Karpas-422 (cell line): ENCODE measurements at regions not wholly inside any gene's neighbourhood (a gene's known extent, or its start where the extent isn't known, plus 50 kb on each side); places are given as distances from the start of the nearest gene placed in this dataset.

ENCODE experiments used
- DNase-seq: peaks from one replicate; pipeline ENCODE4 v3.0.0-alpha.2; 2015
- H2AFZ ChIP-seq: fragments of 200-600 bp; sonication (generic); 2 replicates; pipeline ENCODE4 v1.6.1; 2014; ENCODE audit warnings: antibody characterized with exemption, low read length, mixed read lengths
- H3K27ac ChIP-seq: fragments of 200-600 bp; sonication (generic); 2 replicates; pipeline ENCODE4 v1.5.1; 2014; ENCODE audit warnings: mild to moderate bottlenecking, low read length, moderate library complexity
- H3K27me3 ChIP-seq: fragments of 200-600 bp; sonication (generic); 2 replicates; pipeline ENCODE4 v1.6.1; 2014; ENCODE audit warnings: low read length, mixed read lengths
- H3K36me3 ChIP-seq: fragments of 200-600 bp; sonication (generic); 2 replicates; pipeline ENCODE4 v1.6.1; 2014; ENCODE audit warnings: low read length, mixed read lengths; ENCODE audit not compliant: insufficient read depth
- H3K4me1 ChIP-seq: fragments of 200-600 bp; sonication (generic); 2 replicates; pipeline ENCODE4 v1.6.1; 2014; ENCODE audit warnings: mild to moderate bottlenecking, low read length, mixed read lengths
- H3K4me2 ChIP-seq: fragments of 200-600 bp; sonication (generic); 2 replicates; pipeline ENCODE4 v1.6.1; 2014; ENCODE audit warnings: low read length, low read depth, mild to moderate bottlenecking; ENCODE audit not compliant: poor library complexity, severe bottlenecking
- H3K4me3 ChIP-seq: fragments of 200-600 bp; sonication (generic); 2 replicates; pipeline ENCODE4 v1.5.1; 2014; ENCODE audit warnings: mild to moderate bottlenecking, antibody characterized with exemption, low read length, mixed read lengths
- H3K79me2 ChIP-seq: fragments of 200-600 bp; sonication (generic); 2 replicates; pipeline ENCODE4 v1.6.1; 2014; ENCODE audit warnings: mild to moderate bottlenecking, low read length, mixed read lengths
- H3K9ac ChIP-seq: fragments of 200-600 bp; sonication (generic); 2 replicates; pipeline ENCODE4 v1.6.0; 2014; ENCODE audit warnings: low read length
- H3K9me2 ChIP-seq: fragments of 200-600 bp; sonication (generic), shearing (Covaris generic); replicated peaks from 2 replicates; pipeline ENCODE4 v1.6.0; 2014; ENCODE audit warnings: mild to moderate bottlenecking, low read length, moderate library complexity; ENCODE audit not compliant: insufficient read depth
- H3K9me3 ChIP-seq: fragments of 300-700, 200-600 bp; sonication (generic); 2 replicates; pipeline ENCODE4 v1.6.1; 2014; ENCODE audit warnings: low read length, mixed read lengths
- H4K20me1 ChIP-seq: fragments of 200-600 bp; sonication (generic); 2 replicates; pipeline ENCODE4 v1.6.1; 2014; ENCODE audit warnings: mild to moderate bottlenecking, antibody characterized with exemption, low read length, low read depth; ENCODE audit not compliant: insufficient read depth

DNA sequence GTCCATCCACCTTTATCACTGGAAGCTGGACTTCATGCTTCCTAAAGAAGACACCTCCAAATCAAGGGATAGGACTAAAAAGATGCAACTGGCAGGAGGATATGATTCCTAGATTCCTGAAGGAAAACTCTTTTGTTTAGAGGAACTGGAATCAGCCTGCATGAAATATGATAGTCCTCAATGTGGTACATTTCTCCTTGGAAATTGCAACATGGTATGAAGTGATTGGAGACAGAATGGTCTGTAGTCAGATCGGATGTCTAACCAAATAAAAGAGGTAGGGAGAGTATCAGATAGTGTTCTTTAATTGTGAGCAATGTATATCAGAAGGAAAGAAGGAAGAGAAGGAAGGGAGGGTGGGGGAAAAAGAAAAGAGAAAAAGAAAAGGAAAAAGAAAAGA is 116.1 kb upstream of the FSTL4 start:
- H3K36me3 ChIP-seq = no peaks in the 10 kb centered on the region
- no peaks in the 10 kb centered on the region for H3K79me2 ChIP-seq
- no peak overlapping the region for H3K9ac ChIP-seq
- no peak overlapping the region for H3K4me2 ChIP-seq
- no peaks in the 10 kb centered on the region for H4K20me1 ChIP-seq
- H3K9me3 ChIP-seq = no peaks in the 10 kb centered on the region
- H3K4me1 ChIP-seq = no peaks in the 10 kb centered on the region
- H3K27ac ChIP-seq = no peak overlapping the region
- H3K9me2 ChIP-seq = no peaks in the 10 kb centered on the region
- H3K4me3 ChIP-seq = no peak overlapping the region
- no peak for DNase-seq
- no peaks in the 10 kb centered on the region; the same call in 1 of the 2 replicates for H3K27me3 ChIP-seq
- no peak overlapping the region for H2AFZ ChIP-seq

GRCh38 chr5:133727636-133728035 is 115.3 kb upstream of the FSTL4 start:
- H3K4me2 ChIP-seq = no peak overlapping the region
- no peak for DNase-seq
- H3K9me3 ChIP-seq = no peaks in the 10 kb centered on the region
- no peaks in the 10 kb centered on the region for H3K9me2 ChIP-seq
- H3K79me2 ChIP-seq = no peaks in the 10 kb centered on the region
- H3K27me3 ChIP-seq = no peaks in the 10 kb centered on the region
- H3K27ac ChIP-seq = no peak overlapping the region
- H3K36me3 ChIP-seq = no peaks in the 10 kb centered on the region
- H3K4me3 ChIP-seq = no peak overlapping the region
- no peak overlapping the region for H3K9ac ChIP-seq
- no peaks in the 10 kb centered on the region for H3K4me1 ChIP-seq
- H2AFZ ChIP-seq = no peak overlapping the region
- no peaks in the 10 kb centered on the region for H4K20me1 ChIP-seq

DNA sequence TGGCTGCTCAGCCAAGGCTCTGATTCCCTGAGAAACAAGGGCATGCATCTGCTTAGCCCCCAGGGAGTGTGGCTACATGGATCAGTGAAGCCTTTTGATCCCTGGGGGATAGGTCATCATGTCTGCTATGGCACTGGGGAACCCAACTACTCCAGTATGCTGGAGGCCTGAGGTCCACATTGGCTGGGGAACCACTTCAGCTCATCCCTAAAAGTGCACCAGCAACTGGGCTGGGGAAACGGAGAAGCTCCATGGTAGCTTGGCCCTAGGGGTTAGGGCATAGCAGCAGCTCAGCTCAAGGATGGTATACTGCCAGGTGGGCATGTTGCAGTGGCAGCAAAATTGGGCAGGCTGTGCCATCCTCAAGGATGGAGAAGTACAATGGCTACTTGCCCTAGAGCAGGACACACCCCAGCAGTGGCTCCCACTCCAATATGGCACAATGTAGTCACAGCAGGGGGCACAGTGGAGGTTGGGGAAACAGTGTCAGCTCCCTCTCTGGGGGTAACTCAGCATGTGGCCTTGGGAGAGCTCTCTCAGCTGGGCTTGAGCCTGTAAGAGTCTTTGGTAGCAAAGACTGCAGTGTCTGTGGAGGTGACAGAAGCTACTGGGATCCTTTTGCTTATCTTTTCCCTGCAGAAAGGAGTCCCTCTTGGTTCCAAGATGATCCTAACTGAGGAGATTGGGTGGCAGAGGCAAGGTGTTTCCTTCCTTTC is 111.5 kb upstream of the FSTL4 start:
- no peak overlapping the region for H3K9ac ChIP-seq
- H2AFZ ChIP-seq = no peak overlapping the region
- H3K9me3 ChIP-seq = peaks cover 9% of the 10 kb centered on the region; the same call in 1 of the 2 replicates
- no peaks in the 10 kb centered on the region for H3K79me2 ChIP-seq
- H3K9me2 ChIP-seq = 0 out of 2 replicates have a peak, but pooled peaks cover 2% of the 10 kb centered on the region
- no peak overlapping the region for H3K27ac ChIP-seq
- no peaks in the 10 kb centered on the region for H3K4me1 ChIP-seq
- H3K4me2 ChIP-seq = no peak overlapping the region
- no peak for DNase-seq
- H3K36me3 ChIP-seq = no peaks in the 10 kb centered on the region
- no peak overlapping the region for H3K4me3 ChIP-seq
- no peaks in the 10 kb centered on the region for H3K27me3 ChIP-seq
- no peaks in the 10 kb centered on the region for H4K20me1 ChIP-seq

DNA sequence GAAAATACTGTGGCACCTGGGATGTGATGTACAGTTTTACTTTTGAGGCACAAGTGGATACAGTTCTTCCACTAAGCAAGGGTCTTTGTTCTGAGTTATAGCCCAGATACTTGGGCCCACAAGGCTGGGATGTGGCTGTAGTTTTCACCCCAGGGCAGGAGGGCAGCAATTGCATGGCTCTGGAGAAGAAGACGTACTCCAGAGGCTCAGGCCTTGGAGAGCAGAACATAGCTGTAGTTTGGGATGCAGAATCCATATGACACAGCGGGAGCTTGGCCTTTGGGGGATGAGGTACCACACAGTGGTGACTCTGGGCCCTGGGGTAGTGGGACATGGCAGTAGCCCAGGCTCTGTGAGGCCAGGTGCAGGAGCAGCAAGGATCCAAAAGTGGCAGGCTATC is 110.8 kb upstream of the FSTL4 start:
- 0 out of 2 replicates have a peak, but pooled peaks cover 2% of the 10 kb centered on the region for H3K9me2 ChIP-seq
- no peak overlapping the region for H3K27ac ChIP-seq
- H3K36me3 ChIP-seq = no peaks in the 10 kb centered on the region
- DNase-seq = no peak
- H3K9ac ChIP-seq = no peak overlapping the region
- no peaks in the 10 kb centered on the region for H3K27me3 ChIP-seq
- H2AFZ ChIP-seq = no peak overlapping the region
- no peaks in the 10 kb centered on the region for H4K20me1 ChIP-seq
- no peaks in the 10 kb centered on the region for H3K4me1 ChIP-seq
- H3K4me3 ChIP-seq = no peak overlapping the region
- no peaks in the 10 kb centered on the region for H3K79me2 ChIP-seq
- no peak overlapping the region for H3K4me2 ChIP-seq
- H3K9me3 ChIP-seq = peaks cover 9% of the 10 kb centered on the region; the same call in 1 of the 2 replicates

GRCh38 chr5:133721365-133721764 is 109.0 kb upstream of the FSTL4 start:
- Histone ChIP-seq H3K9ac (no peak overlapping the region), H3K9me3 (peaks cover 9% of the 10 kb centered on the region; the same call in 1 of the 2 replicates), H3K27me3 (no peaks in the 10 kb centered on the region), H3K4me1 (no peaks in the 10 kb centered on the region), H3K4me3 (no peak overlapping the region), H3K79me2 (no peaks in the 10 kb centered on the region), H3K9me2 (0 out of 2 replicates have a peak, but pooled peaks cover 2% of the 10 kb centered on the region), H4K20me1 (no peaks in the 10 kb centered on the region), H3K4me2 (no peak overlapping the region), H2AFZ (no peak overlapping the region), H3K27ac (no peak overlapping the region), H3K36me3 (no peaks in the 10 kb centered on the region)
- DNase-seq = no peak

GRCh38 chr5:133718457-133718856 is 106.1 kb upstream of the FSTL4 start:
- H3K4me3 ChIP-seq = no peak overlapping the region
- no peak overlapping the region for H3K4me2 ChIP-seq
- no peak overlapping the region for H3K9ac ChIP-seq
- no peaks in the 10 kb centered on the region for H3K79me2 ChIP-seq
- no peak overlapping the region for H2AFZ ChIP-seq
- H3K9me2 ChIP-seq = 0 out of 2 replicates have a peak, but pooled peaks cover 2% of the 10 kb centered on the region
- H3K9me3 ChIP-seq = peaks cover 9% of the 10 kb centered on the region; the same call in 1 of the 2 replicates
- H4K20me1 ChIP-seq = no peaks in the 10 kb centered on the region
- no peaks in the 10 kb centered on the region for H3K4me1 ChIP-seq
- no peaks in the 10 kb centered on the region for H3K36me3 ChIP-seq
- DNase-seq = no peak
- no peaks in the 10 kb centered on the region for H3K27me3 ChIP-seq
- no peak overlapping the region for H3K27ac ChIP-seq

GRCh38 chr5:133716532-133717183 is 104.3 kb upstream of the FSTL4 start:
- DNase-seq = no peak
- no peaks in the 10 kb centered on the region for H3K79me2 ChIP-seq
- no peak overlapping the region for H3K4me3 ChIP-seq
- H3K36me3 ChIP-seq = no peaks in the 10 kb centered on the region
- no peak overlapping the region for H3K9ac ChIP-seq
- no peaks in the 10 kb centered on the region for H4K20me1 ChIP-seq
- peaks cover 4% of the 10 kb centered on the region; the same call in 1 of the 2 replicates for H3K9me3 ChIP-seq
- no peaks in the 10 kb centered on the region for H3K27me3 ChIP-seq
- H2AFZ ChIP-seq = no peak overlapping the region
- no peak overlapping the region for H3K27ac ChIP-seq
- no peaks in the 10 kb centered on the region for H3K9me2 ChIP-seq
- no peaks in the 10 kb centered on the region for H3K4me1 ChIP-seq
- no peak overlapping the region for H3K4me2 ChIP-seq

DNA sequence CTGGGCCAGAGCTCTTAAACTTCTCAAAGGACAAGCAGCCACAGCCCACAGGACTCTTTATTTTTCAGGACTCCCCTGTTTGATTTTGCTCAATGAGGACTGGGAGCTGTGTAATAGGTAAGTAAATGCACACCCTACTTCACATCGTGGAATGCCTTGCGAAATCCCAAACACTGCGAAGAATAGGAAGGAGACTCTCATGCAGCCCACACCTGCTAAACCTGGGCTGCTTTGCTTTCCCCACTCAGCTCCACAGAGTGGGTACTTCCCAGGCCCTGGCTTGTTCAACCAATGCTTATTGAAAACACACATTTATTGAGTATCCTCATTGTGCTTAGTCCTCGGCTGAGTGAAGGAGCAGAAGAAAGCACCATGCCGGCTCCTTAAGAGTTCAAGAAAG is 103.3 kb upstream of the FSTL4 start:
- Histone ChIP-seq H4K20me1 (no peaks in the 10 kb centered on the region), H3K4me2 (no peak overlapping the region)

More for the DNA sequence above, 103.3 kb upstream of the FSTL4 start:
- Histone ChIP-seq H3K36me3 (no peaks in the 10 kb centered on the region), H3K79me2 (no peaks in the 10 kb centered on the region), H3K9ac (no peak overlapping the region), H3K4me1 (no peaks in the 10 kb centered on the region), H2AFZ (no peak overlapping the region), H3K27me3 (no peaks in the 10 kb centered on the region), H3K9me2 (no peaks in the 10 kb centered on the region), H3K4me3 (no peak overlapping the region), H3K27ac (no peak overlapping the region), H3K9me3 (no peaks in the 10 kb centered on the region)
- DNase-seq = no peak
